Activated CD8-positive, alpha-beta T cell treated with anti-CD3 and anti-CD28 coated beads for 36 hours (primary cell): ENCODE measurements at regions not wholly inside any gene's neighbourhood (a gene's known extent, or its start where the extent isn't known, plus 50 kb on each side); places are given as distances from the start of the nearest gene placed in this dataset.

Experiments used
- ATAC-seq: fragments of 200-7000 bp; cut with Tn5 transposase; one replicate; pipeline ENCODE4 v1.10.0; 2021; ENCODE audit warnings: mild to moderate bottlenecking, moderate library complexity
- CTCF ChIA-PET: fragments of 350-600 bp; sonication (Branson Sonifier 250); formaldehyde crosslinking; loops from one replicate; lab custom pipeline; 2021; ENCODE audit warnings: antibody characterized with exemption; lab: Charles Lee
- POLR2A ChIA-PET: fragments of 350-600 bp; sonication (Branson Sonifier 250); formaldehyde crosslinking; loops from one replicate; lab custom pipeline; 2021; ENCODE audit warnings: antibody characterized with exemption; lab: Charles Lee
- DNase-seq: peaks from one replicate; pipeline ENCODE4 v3.0.0-alpha.2; 2020
- H3K27ac Mint-ChIP-seq: one replicate; pipeline ENCODE4 v1.8.0; 2021; ENCODE audit warnings: mild to moderate bottlenecking, mixed read lengths
- H3K27me3 Mint-ChIP-seq: one replicate; pipeline ENCODE4 v1.8.0; 2021; ENCODE audit warnings: mixed read lengths
- H3K36me3 Mint-ChIP-seq: one replicate; pipeline ENCODE4 v1.8.0; 2021; ENCODE audit warnings: low read depth, mixed read lengths
- H3K4me1 Mint-ChIP-seq: one replicate; pipeline ENCODE4 v1.8.0; 2021; ENCODE audit warnings: low read depth, mixed read lengths
- H3K4me3 Mint-ChIP-seq: one replicate; pipeline ENCODE4 v1.8.0; 2021; ENCODE audit warnings: mild to moderate bottlenecking, moderate library complexity, mixed read lengths
- H3K9me3 Mint-ChIP-seq: one replicate; pipeline ENCODE4 v1.8.0; 2021; ENCODE audit warnings: mixed read lengths
- intact Hi-C: fragments of 100-400 bp; cut with micrococcal nuclease; formaldehyde crosslinking; loops from one replicate; pipeline ENCODE4 v1.10.0; 2022
- TF ChIP-seq, protein P1 (sequence below): fragments of 200-600 bp; IDR thresholded peaks from one replicate; pipeline ENCODE4 v1.8.0; 2022; ENCODE audit warnings: antibody characterized with exemption, mild to moderate bottlenecking

DNA sequence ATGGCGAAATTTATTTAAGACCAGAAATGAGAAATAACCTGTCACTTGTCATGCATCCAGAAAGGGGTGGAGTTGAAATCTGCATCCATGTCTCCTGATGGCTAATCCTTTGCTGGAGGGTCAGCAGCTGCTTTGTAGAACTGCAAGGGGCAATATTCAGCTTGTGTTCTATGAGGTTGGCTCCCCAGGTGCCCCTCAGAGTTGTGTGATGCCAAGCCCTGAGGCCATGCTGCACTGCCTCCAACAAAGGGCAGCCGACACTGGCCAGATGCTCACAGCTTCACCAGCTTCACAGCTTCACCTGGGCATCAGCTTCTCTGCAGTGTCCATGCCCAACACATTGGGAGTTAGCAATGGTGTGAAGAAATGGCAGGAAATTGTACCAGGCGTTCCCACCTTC is 64.0 kb upstream of the TMEM72 start:
- no peak for ATAC-seq
- CTCF ChIA-PET = no interaction called here
- H3K36me3 Mint-ChIP-seq = no peaks in the 10 kb centered on the region

DNA sequence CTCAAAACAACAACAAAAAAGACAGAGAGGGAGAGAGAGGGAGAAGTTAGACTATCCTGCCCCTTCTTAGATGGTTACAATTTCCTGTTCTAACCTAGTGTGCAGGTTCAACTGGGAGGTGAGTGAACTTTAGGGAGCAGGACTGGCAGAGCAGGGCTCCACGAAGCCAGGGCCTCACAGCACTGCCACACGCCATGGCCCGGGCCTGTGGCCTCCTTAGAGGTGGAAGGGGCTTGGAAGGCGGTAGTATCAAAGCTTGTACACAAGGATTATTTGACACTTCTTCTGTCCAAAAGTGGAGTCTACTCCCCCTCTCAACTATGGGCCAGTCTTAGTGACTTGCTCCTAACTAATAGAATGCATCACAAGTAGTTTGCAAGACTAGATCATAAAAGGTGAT is 62.9 kb upstream of the TMEM72 start:
- TF ChIP-seq, protein P1, sequence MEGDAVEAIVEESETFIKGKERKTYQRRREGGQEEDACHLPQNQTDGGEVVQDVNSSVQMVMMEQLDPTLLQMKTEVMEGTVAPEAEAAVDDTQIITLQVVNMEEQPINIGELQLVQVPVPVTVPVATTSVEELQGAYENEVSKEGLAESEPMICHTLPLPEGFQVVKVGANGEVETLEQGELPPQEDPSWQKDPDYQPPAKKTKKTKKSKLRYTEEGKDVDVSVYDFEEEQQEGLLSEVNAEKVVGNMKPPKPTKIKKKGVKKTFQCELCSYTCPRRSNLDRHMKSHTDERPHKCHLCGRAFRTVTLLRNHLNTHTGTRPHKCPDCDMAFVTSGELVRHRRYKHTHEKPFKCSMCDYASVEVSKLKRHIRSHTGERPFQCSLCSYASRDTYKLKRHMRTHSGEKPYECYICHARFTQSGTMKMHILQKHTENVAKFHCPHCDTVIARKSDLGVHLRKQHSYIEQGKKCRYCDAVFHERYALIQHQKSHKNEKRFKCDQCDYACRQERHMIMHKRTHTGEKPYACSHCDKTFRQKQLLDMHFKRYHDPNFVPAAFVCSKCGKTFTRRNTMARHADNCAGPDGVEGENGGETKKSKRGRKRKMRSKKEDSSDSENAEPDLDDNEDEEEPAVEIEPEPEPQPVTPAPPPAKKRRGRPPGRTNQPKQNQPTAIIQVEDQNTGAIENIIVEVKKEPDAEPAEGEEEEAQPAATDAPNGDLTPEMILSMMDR = no peak
- H3K4me3 Mint-ChIP-seq = no peak overlapping the region
- H3K36me3 Mint-ChIP-seq = no peaks in the 10 kb centered on the region
- no peak overlapping the region for H3K27ac Mint-ChIP-seq
- ATAC-seq = no peak
- H3K27me3 Mint-ChIP-seq = peaks cover 1% of the 10 kb centered on the region
- ChIA-PET CTCF (interaction anchor here (1.3 to 1.6 kb wide), 2 partner anchors 9 to 10 kb away, joined by 5 to 6 read pairs; no protein-coding TSS in a partner anchor), POLR2A (no interaction called here)
- no peaks in the 10 kb centered on the region for H3K9me3 Mint-ChIP-seq
- H3K4me1 Mint-ChIP-seq = no peaks in the 10 kb centered on the region
- intact Hi-C loops = no loop called here
- DNase-seq = no peak

More for the DNA sequence above, 64.0 kb upstream of the TMEM72 start:
- Mint-ChIP-seq H3K27me3 (peaks cover 1% of the 10 kb centered on the region), H3K4me1 (no peaks in the 10 kb centered on the region), H3K27ac (no peak overlapping the region), H3K4me3 (no peak overlapping the region), H3K9me3 (no peaks in the 10 kb centered on the region)
- DNase-seq = no peak
- POLR2A ChIA-PET = no interaction called here
- intact Hi-C loops = no loop called here
- TF ChIP-seq, protein P1 = no peak

DNA sequence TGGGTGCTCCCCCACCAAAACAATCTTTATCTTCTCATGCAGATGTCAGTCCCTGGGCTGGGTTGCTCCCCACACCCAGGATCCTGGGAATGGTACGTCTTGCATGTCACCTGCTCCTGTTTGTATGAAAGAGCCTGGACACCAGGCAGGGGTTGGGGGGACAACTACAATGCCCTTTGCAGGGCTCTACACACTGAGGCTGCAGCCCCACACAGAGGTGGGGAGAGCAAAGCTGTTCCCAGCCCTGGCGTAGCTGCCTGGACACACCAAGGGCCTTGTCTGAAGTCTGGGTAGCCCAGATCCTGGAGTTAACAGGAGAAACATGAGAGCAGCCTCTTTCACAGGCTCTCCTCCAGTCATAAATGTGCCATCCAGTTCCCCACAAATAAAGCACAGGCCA is 61.2 kb upstream of the TMEM72 start:
- Mint-ChIP-seq H3K9me3 (no peaks in the 10 kb centered on the region), H3K4me1 (no peaks in the 10 kb centered on the region), H3K4me3 (no peak overlapping the region), H3K27me3 (peaks cover 1% of the 10 kb centered on the region), H3K36me3 (no peaks in the 10 kb centered on the region), H3K27ac (no peak overlapping the region)
- POLR2A ChIA-PET = no interaction called here
- CTCF ChIA-PET = no interaction called here
- ATAC-seq = no peak
- intact Hi-C loops = no loop called here
- DNase-seq = no peak
- TF ChIP-seq, protein P1 = no peak

DNA sequence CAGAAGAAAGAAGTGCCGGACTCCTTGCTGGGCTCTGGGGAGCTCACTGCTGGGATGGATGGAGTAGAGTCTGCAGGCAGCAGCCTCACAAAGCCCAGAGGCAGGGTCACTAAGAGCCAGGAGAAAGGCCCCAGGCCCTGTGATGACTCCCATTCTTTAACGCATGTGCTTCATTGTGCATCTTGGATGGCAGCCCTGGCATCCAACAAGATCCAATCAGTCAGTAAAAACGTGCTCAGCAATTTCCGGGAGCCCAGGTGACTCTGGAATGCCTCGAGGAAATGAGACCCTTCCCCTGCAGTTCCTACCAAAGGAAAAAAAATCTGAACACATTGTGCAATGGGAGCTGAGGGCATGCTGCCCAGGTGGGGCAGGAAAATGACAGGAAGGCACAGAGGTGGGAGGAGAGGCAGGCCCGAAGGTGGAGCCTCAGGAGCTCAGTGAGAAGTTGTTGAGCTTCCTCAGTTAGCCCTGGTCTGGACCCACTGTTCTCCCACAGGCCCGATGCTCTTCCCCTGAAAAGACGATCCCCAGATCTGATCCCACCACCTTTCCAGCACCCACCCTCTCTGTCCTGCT is 60.7 kb upstream of the TMEM72 start:
- no peak for ATAC-seq
- DNase-seq = no peak
- intact Hi-C loops = no loop called here
- no peaks in the 10 kb centered on the region for H3K4me1 Mint-ChIP-seq
- ChIA-PET POLR2A (no interaction called here), CTCF (no interaction called here)
- H3K36me3 Mint-ChIP-seq = no peaks in the 10 kb centered on the region
- H3K27me3 Mint-ChIP-seq = peaks cover 1% of the 10 kb centered on the region
- H3K4me3 Mint-ChIP-seq = no peak overlapping the region
- TF ChIP-seq, protein P1 = no peak
- H3K27ac Mint-ChIP-seq = no peak overlapping the region
- no peaks in the 10 kb centered on the region for H3K9me3 Mint-ChIP-seq

DNA sequence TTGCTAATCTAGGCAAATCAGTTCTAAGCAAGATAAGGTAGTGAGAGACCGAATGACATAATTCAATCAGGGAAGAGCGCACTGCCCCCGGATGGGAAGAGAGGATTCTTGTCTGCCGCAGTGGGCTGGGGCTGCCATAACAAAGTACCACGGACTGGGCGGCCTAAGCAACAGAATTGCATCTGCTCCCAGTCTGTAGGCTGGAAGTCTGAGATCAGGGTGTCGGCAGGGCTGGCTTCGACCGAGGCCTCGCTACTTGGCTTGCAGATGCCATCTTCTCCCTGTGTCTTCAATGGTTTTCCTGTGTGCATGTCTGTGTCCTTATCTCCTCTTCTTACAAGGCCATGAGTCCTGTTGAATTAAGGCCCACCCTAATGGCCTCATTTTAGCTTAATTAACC is 59.7 kb upstream of the TMEM72 start:
- H3K9me3 Mint-ChIP-seq = no peaks in the 10 kb centered on the region
- ChIA-PET CTCF (interaction anchor here (1.5 kb wide), 1 partner anchor 13 kb away, joined by 3 read pairs; no protein-coding TSS in a partner anchor), POLR2A (no interaction called here)
- ATAC-seq (no peak), DNase-seq (no peak)
- intact Hi-C loops = no loop called here
- no peaks in the 10 kb centered on the region for H3K27me3 Mint-ChIP-seq
- H3K27ac Mint-ChIP-seq = no peak overlapping the region
- H3K4me3 Mint-ChIP-seq = no peak overlapping the region
- H3K36me3 Mint-ChIP-seq = no peaks in the 10 kb centered on the region
- H3K4me1 Mint-ChIP-seq = no peaks in the 10 kb centered on the region
- TF ChIP-seq, protein P1 = no peak
